SJSA1 (cell line): ENCODE measurements at regions not wholly inside any gene's neighbourhood (a gene's known extent, or its start where the extent isn't known, plus 50 kb on each side); places are given as distances from the start of the nearest gene placed in this dataset.

Experiments
- DNase-seq, 2 experiments: peaks; one replicate each; pipeline ENCODE4 v3.0.0-alpha.2; 2015 to 2020; ENCODE audit warnings: low spot score in 2 of 2, low read depth in 1 of 2
- H3K27ac ChIP-seq: fragments of 250-450 bp; sonication (Bioruptor Pico); 2 replicates; pipeline ENCODE4 v1.5.1; 2020; ENCODE audit warnings: mild to moderate bottlenecking, moderate library complexity
- H3K27me3 ChIP-seq: fragments of 250-450 bp; sonication (Bioruptor Pico); replicated peaks from 2 replicates; pipeline ENCODE4 v1.5.1; 2020; ENCODE audit warnings: mild to moderate bottlenecking, moderate library complexity
- H3K36me3 ChIP-seq: fragments of 250-450 bp; sonication (Bioruptor Pico); 2 replicates; pipeline ENCODE4 v1.5.1; 2020; ENCODE audit warnings: mild to moderate bottlenecking
- H3K4me1 ChIP-seq: fragments of 250-450 bp; sonication (Bioruptor Pico); replicated peaks from 2 replicates; pipeline ENCODE4 v1.6.1; 2021; ENCODE audit warnings: mild to moderate bottlenecking
- H3K4me3 ChIP-seq: fragments of 250-450 bp; sonication (Bioruptor Pico); 2 replicates; pipeline ENCODE4 v1.5.1; 2020; ENCODE audit warnings: mild to moderate bottlenecking
- H3K9me3 ChIP-seq: fragments of 250-450 bp; sonication (Bioruptor Pico); replicated peaks from 2 replicates; pipeline ENCODE4 v1.5.1; 2020; ENCODE audit warnings: mild to moderate bottlenecking

- H3K4me3 ChIP-seq, result no peak overlapping the region
- no peaks in the 10 kb centered on the region for H3K9me3 ChIP-seq
- H3K36me3 ChIP-seq, result no peaks in the 10 kb centered on the region
- H3K4me1 ChIP-seq, result no peaks in the 10 kb centered on the region
- H3K27ac ChIP-seq, result no peak overlapping the region
- no peaks in the 10 kb centered on the region; the same call in 1 of the 2 replicates for H3K27me3 ChIP-seq
- no peak for DNase-seq
Measured at GRCh38 chr20:6637160-6637579, 130.3 kb upstream of the BMP2 start.

GRCh38 chr20:6636209-6637159 lies 131.0 kb upstream of the BMP2 start:
- peak in 1 of 2 experiments; percentile 37 for DNase-seq
- H3K9me3 ChIP-seq, result no peaks in the 10 kb centered on the region
- no peaks in the 10 kb centered on the region for H3K4me1 ChIP-seq
- no peaks in the 10 kb centered on the region; the same call in 1 of the 2 replicates for H3K27me3 ChIP-seq
- no peaks in the 10 kb centered on the region for H3K36me3 ChIP-seq
- no peak overlapping the region for H3K4me3 ChIP-seq
- no peak overlapping the region for H3K27ac ChIP-seq

- no peak overlapping the region for H3K27ac ChIP-seq
- H3K4me3 ChIP-seq, result no peak overlapping the region
- no peak for DNase-seq
- no peaks in the 10 kb centered on the region; the same call in 1 of the 2 replicates for H3K27me3 ChIP-seq
- H3K36me3 ChIP-seq, result no peaks in the 10 kb centered on the region
- H3K9me3 ChIP-seq, result no peaks in the 10 kb centered on the region
- no peaks in the 10 kb centered on the region for H3K4me1 ChIP-seq
Measured at GRCh38 chr20:6635034-6635736, 132.3 kb upstream of the BMP2 start.

GRCh38 chr20:6632187-6632586 lies 135.3 kb upstream of the BMP2 start:
- H3K4me1 ChIP-seq, result no peaks in the 10 kb centered on the region

GRCh38 chr20:6630514-6630913 lies 137.0 kb upstream of the BMP2 start:
- DNase-seq, result no peak
- no peak overlapping the region for H3K27ac ChIP-seq
- H3K4me1 ChIP-seq, result no peaks in the 10 kb centered on the region
- H3K36me3 ChIP-seq, result no peaks in the 10 kb centered on the region
- H3K27me3 ChIP-seq, result no peaks in the 10 kb centered on the region; the same call in 1 of the 2 replicates
- no peaks in the 10 kb centered on the region for H3K9me3 ChIP-seq
- H3K4me3 ChIP-seq, result no peak overlapping the region

More at GRCh38 chr20:6632187-6632586, 135.3 kb upstream of the BMP2 start:
- Histone ChIP-seq H3K27me3 (no peaks in the 10 kb centered on the region; the same call in 1 of the 2 replicates), H3K9me3 (no peaks in the 10 kb centered on the region), H3K36me3 (no peaks in the 10 kb centered on the region), H3K27ac (no peak overlapping the region), H3K4me3 (no peak overlapping the region)
- DNase-seq, result no peak

GRCh38 chr20:6629564-6629963 lies 137.9 kb upstream of the BMP2 start:
- H3K27me3 ChIP-seq, result no peaks in the 10 kb centered on the region; the same call in 1 of the 2 replicates
- H3K9me3 ChIP-seq, result no peaks in the 10 kb centered on the region
- H3K36me3 ChIP-seq, result no peaks in the 10 kb centered on the region
- H3K27ac ChIP-seq, result no peak overlapping the region
- no peak for DNase-seq
- no peak overlapping the region for H3K4me3 ChIP-seq
- H3K4me1 ChIP-seq, result no peaks in the 10 kb centered on the region

GRCh38 chr20:6626805-6627204 lies 140.7 kb upstream of the BMP2 start:
- no peaks in the 10 kb centered on the region for H3K9me3 ChIP-seq
- no peaks in the 10 kb centered on the region for H3K4me1 ChIP-seq
- H3K4me3 ChIP-seq, result no peak overlapping the region
- H3K36me3 ChIP-seq, result no peaks in the 10 kb centered on the region
- no peak overlapping the region for H3K27ac ChIP-seq
- DNase-seq, result no peak
- no peaks in the 10 kb centered on the region for H3K27me3 ChIP-seq

GRCh38 chr20:6623989-6624388 lies 143.5 kb upstream of the BMP2 start:
- Histone ChIP-seq H3K9me3 (no peaks in the 10 kb centered on the region), H3K4me1 (no peaks in the 10 kb centered on the region), H3K4me3 (no peak overlapping the region), H3K36me3 (no peaks in the 10 kb centered on the region), H3K27ac (no peak overlapping the region), H3K27me3 (no peaks in the 10 kb centered on the region)
- DNase-seq, result no peak

- Histone ChIP-seq H3K4me1 (no peaks in the 10 kb centered on the region), H3K9me3 (no peaks in the 10 kb centered on the region), H3K27ac (no peak overlapping the region), H3K36me3 (no peaks in the 10 kb centered on the region), H3K27me3 (no peaks in the 10 kb centered on the region), H3K4me3 (no peak overlapping the region)
- no peak for DNase-seq
Measured at GRCh38 chr20:6622041-6622440, 145.4 kb upstream of the BMP2 start.

GRCh38 chr20:6618051-6618450 lies 149.4 kb upstream of the BMP2 start:
- no peaks in the 10 kb centered on the region; the same call in 1 of the 2 replicates for H3K9me3 ChIP-seq
- H3K27me3 ChIP-seq, result no peaks in the 10 kb centered on the region
- H3K27ac ChIP-seq, result no peak overlapping the region
- no peak overlapping the region for H3K4me3 ChIP-seq
- no peaks in the 10 kb centered on the region for H3K36me3 ChIP-seq
- no peak for DNase-seq
- no peaks in the 10 kb centered on the region for H3K4me1 ChIP-seq

- Histone ChIP-seq H3K4me3 (no peak overlapping the region), H3K4me1 (no peaks in the 10 kb centered on the region), H3K9me3 (no peaks in the 10 kb centered on the region; the same call in 1 of the 2 replicates), H3K27ac (no peak overlapping the region), H3K27me3 (no peaks in the 10 kb centered on the region), H3K36me3 (no peaks in the 10 kb centered on the region)
- DNase-seq, result no peak
Measured at GRCh38 chr20:6616421-6616820, 151.1 kb upstream of the BMP2 start.

- H3K4me1 ChIP-seq, result no peaks in the 10 kb centered on the region
- H3K9me3 ChIP-seq, result no peaks in the 10 kb centered on the region; the same call in 1 of the 2 replicates
- no peak overlapping the region for H3K27ac ChIP-seq
- H3K27me3 ChIP-seq, result no peaks in the 10 kb centered on the region
- no peak overlapping the region for H3K4me3 ChIP-seq
- H3K36me3 ChIP-seq, result no peaks in the 10 kb centered on the region
- no peak for DNase-seq
Measured at GRCh38 chr20:6614836-6615235, 152.7 kb upstream of the BMP2 start.

- no peak overlapping the region for H3K27ac ChIP-seq
- no peaks in the 10 kb centered on the region for H3K4me1 ChIP-seq
- no peaks in the 10 kb centered on the region for H3K27me3 ChIP-seq
- H3K4me3 ChIP-seq, result no peak overlapping the region
- no peaks in the 10 kb centered on the region; the same call in 1 of the 2 replicates for H3K9me3 ChIP-seq
- DNase-seq, result no peak
- no peaks in the 10 kb centered on the region for H3K36me3 ChIP-seq
Measured at GRCh38 chr20:6613280-6613861, 154.1 kb upstream of the BMP2 start.

- H3K4me3 ChIP-seq, result no peak overlapping the region
- no peak overlapping the region for H3K27ac ChIP-seq
- no peaks in the 10 kb centered on the region; the same call in 1 of the 2 replicates for H3K9me3 ChIP-seq
- no peaks in the 10 kb centered on the region for H3K27me3 ChIP-seq
- no peaks in the 10 kb centered on the region for H3K4me1 ChIP-seq
- H3K36me3 ChIP-seq, result no peaks in the 10 kb centered on the region
- no peak for DNase-seq
Measured at GRCh38 chr20:6612606-6612923, 154.9 kb upstream of the BMP2 start.
